GM12864 (cell line): ENCODE measurements at regions not wholly inside any gene's neighbourhood (a gene's known extent, or its start where the extent isn't known, plus 50 kb on each side); places are given as distances from the start of the nearest gene placed in this dataset.

Source experiments
- DNase-seq: peaks from one replicate; pipeline ENCODE4 v3.0.0-alpha.2; 2011; ENCODE audit warnings: low read depth
- H3K4me3 ChIP-seq: 2 replicates; pipeline ENCODE4 v1.5.1; 2011; ENCODE audit warnings: mild to moderate bottlenecking, low read depth, low read length, control low read depth
- CTCF ChIP-seq: IDR thresholded peaks from 2 replicates; pipeline ENCODE4 v1.5.1; 2011; ENCODE audit warnings: low read depth, mild to moderate bottlenecking, moderate library complexity, low read length, control low read depth, inconsistent platforms; ENCODE audit errors: missing control alignments

DNA sequence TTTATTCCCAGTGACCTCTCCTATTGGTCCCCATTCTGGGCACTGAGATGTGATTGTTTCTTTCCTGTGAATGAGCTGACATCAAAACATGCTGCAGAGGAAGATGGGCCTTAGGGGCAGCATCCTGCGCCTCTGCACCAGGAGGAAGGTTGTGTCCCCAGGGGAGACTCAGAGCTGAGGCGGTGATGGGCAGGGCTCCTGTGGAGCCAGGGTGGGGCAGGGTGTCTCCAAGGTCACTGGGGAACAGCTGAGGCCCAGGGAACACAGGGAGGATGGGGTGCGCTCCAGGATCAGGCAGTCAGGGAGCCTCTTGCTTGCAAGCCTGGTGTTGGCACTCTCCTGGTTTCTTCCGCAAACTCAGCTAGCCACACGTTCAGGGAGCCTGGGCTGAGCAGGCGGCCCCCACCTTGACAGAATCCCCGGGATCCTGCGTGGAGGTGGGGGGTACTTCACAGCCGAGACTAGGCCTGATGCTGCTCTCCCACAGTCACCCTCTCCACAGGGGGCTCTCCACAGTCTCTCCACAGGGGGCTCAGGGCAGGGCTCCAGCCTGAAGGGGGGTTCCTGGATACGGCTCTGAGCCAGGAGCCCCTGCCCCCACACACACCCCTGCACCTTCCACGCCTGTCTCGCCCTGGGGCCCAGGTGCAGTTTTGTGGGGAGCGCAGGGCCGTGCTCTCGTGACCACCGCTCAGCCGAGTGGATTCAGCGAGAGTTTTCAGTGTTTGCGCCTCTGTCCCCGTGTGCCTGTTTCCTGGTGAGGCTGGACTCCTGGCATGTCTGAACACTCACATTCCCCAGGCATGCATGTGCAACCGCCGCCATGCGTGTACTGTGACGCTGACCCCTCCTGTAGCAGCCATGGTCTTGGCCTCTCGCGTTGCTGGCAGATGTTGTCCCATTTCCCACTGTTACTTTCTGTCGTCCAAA is 264.7 kb downstream of the SEC23A start:
- no peak overlapping the region for H3K4me3 ChIP-seq
- no peak for DNase-seq
- TF ChIP-seq CTCF, result no peak

DNA sequence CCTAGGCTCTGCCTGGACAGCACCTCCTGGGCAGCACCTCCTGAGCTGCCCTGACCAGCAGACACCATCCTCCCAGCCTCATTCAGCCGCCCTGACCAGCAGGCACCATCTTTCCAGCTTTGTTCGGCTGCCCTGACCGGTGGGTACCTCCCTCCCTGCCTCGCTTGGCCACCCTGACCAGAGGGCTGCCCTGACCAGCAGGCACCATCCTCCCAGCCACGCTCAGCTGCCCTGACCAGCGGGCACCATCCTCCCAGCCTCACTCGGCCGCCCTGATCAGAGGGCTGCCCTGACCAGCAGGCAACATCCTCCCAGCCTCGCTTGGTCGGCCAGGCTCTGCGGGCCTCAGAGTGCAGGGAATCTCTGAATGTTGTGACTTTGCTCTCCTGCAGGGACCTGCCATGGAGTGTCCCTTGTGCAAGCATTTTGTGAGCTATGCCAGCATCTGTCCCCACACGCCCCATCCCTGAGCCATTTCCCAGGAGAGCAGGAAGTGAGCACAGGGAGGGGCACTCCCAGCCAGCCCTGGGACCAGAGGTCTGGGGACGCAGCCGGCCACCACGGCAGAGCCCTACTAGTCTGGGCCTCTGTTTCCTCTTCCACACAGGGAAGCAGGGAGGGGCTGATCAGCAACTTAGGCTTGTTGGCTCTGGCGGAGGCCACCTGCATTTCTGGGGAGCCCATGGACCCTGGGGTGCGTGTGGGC is 265.5 kb downstream of the SEC23A start:
- DNase-seq, result no peak
- no peak for TF ChIP-seq CTCF
- no peak overlapping the region for H3K4me3 ChIP-seq

DNA sequence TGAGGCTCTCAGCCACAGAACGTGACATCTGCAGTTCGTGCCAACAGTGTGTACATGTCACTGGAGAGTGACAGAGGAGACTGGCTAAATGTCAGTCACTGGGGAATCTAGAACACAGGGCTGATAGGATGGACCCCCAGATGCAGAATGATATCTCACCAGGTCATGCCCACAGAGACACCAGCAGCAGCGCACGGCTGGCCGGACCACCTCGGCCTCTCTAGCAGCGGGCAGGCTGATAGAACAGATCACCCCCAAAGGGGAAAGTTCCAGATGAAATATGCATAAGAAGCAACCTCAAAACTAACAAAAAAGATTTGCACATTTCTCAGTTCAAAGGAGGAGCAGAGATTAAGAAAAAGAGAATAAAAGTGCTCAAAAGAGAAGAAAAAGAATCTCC is 266.5 kb downstream of the SEC23A start:
- DNase-seq, result no peak
- TF ChIP-seq CTCF, result no peak
- H3K4me3 ChIP-seq, result no peak overlapping the region

- no peak for TF ChIP-seq CTCF
- no peak overlapping the region for H3K4me3 ChIP-seq
- DNase-seq, result no peak
Measured at GRCh38 chr14:38835874-38836273, 267.2 kb downstream of the SEC23A start.

DNA sequence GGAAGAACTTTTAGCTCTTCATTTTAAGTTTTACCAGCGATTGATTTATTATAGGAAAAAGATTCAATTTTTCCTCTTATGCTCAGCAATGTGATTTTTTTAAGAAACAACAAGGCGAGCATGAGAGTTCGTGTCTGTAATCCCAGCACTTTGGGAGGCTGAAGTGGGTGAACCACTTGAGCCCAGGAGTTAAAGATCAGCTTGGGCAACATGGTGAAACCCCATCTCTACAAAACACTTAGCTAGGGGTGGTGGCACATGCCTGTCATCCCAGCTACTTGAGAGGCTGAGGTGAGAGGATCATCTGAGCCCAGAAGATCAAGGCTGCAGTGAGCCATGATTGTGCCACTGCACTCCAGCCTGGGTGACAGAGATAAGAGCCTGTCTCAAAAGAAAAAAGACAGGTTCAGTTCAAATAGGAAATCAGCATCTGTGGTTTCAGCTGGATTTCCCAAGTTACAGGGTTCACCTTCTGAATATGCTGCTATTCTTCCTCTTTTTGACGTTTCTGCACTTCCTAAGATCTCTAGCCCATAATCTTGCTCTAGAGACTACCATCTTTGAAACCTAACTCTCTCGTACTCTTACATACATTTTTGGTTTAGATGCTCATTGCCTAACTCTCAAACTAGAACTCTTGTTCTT is 274.7 kb downstream of the SEC23A start:
- TF ChIP-seq CTCF, result no peak
- no peak for DNase-seq
- H3K4me3 ChIP-seq, result no peak overlapping the region

DNA sequence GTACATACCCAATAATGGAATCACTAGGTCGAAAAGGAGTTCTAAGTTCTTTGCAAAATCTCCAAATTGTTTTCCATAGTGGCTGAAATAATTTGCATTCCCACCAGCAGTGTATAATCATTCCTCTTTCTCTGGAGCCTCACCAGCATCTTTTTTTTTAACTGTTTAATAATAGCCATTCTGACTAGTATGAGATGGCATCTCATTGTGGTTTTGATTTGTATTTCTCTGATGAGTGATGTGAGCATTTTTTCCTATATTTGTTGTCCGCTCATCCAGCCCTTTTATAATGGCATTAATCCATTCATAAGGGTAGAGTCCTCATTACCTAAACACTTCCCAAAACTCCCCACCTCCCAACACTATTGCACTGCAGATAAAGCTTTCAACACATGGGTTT is 278.3 kb downstream of the SEC23A start:
- DNase-seq, result no peak
- no peak overlapping the region for H3K4me3 ChIP-seq
- TF ChIP-seq CTCF, result no peak
